Femur (tissue), 1 donor: ENCODE measurements at regions not wholly inside any gene's neighbourhood (a gene's known extent, or its start where the extent isn't known, plus 50 kb on each side); places are given as distances from the start of the nearest gene placed in this dataset.
"Not testable (repeated sequence)": the region's sequence is repeated elsewhere in the genome, so short reads cannot be mapped to it uniquely, and the experiment has no call there.

Experiments
- DNase-seq: peaks from one replicate; pipeline ENCODE4 v3.0.0-alpha.2; 2017

DNA sequence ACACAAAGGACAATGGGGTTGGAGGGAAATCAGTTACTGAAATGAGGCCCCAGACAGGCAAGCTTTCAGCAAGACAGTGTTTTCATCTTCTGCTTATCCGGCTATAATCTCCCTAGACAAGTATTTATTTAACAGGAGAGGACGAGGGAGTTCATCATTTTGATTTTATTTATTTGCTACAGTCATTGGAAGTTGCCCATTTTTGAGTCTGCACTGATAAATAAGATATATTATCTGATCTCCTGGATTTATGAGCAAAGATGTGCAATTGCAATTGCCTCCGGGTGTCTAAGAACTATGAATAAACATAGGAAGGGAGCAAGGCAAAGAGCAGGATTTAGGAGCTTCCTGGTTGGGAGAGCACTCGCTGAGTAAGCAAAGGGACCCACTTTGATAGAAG lies 263.2 kb upstream of the EDA2R start:
- no peak for DNase-seq

DNA sequence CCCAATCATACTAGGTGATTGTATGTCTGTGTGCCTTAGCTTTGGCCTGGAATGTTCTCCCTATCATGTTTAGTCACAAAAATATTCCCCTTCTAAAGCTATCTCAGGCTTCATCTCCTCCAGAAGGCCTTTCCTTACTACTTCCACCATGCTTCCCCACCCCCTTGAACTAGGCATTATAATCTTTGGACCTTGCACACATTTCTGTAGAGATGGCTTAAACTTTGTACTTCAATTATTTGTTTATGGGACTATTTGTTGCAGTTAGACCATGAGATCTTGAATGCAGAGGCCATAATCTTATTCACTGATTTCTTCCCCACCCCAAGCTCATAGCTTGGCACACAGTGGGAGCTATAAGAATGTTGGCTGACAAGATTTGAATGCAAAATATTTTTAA lies 262.0 kb upstream of the EDA2R start:
- DNase-seq = no peak

DNA sequence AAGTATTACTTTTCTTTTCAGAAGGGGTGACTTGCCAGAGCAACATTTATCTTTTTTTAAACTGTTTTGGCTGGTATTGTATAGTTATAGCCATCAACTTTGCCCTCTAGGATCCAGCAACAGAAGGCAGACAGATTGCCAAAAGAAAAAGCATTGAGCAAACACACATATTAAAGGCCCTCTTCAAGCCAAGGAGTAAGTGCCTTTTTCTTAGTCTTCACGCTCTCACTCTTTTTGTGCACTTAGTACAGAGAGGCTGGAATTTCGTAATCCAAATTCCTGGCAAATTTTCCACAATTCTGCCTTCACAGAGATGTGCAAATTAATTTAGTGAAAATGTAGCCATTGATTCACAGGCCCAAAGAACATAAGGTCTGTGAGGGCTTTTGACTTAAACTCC lies 253.1 kb upstream of the EDA2R start:
- DNase-seq = no peak

GRCh38 chrX:66889418-66889817 lies 250.5 kb upstream of the EDA2R start:
- no peak for DNase-seq

- DNase-seq = no peak
These were observed 243.2 kb upstream of the EDA2R start for GRCh38 chrX:66882101-66882500.

- no peak for DNase-seq
These were observed 237.9 kb upstream of the EDA2R start for GRCh38 chrX:66876776-66877175.

DNA sequence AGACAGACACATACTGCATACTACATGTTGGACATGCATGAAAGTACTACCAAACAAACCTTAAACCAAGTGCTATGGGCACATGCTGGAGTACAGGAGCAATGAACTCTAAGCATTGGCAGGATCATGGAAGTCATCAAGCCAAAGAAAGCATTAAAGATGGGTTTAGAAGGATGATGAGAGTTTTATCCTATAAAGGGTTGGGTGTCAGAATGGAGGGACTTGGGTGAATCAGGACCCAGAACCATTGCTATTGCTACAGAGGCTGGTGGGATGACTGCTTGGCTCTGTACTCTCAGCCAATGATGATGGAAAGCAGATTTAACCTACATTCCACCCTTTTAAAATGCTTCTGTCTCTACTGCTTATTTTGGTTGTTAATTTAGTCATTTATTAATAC lies 233.9 kb upstream of the EDA2R start:
- DNase-seq = no peak

GRCh38 chrX:66863721-66864120 lies 224.8 kb upstream of the EDA2R start:
- DNase-seq = no peak

- no peak for DNase-seq
These were observed 194.5 kb upstream of the EDA2R start for GRCh38 chrX:66833426-66833825.

DNA sequence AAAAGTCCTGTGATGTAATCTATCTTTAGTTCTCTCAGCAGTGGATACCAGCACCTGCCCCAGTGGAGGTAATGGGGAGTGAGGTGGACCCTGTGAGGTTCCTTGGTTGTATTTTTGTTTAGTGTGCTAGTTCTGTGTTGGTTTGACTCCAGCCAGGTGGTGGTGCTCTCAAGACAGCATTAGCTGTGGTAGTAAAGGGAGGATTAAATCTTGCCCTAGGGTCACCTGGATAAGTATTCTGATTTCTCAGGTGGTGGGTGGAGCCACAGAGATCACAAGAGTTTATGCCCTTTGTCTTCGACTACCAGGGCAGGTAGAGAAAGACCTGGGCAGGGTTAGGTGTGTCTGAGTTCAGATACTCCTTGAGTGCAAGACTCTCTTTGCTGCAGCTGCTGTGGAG lies 176.3 kb upstream of the EDA2R start:
- no peak for DNase-seq

- DNase-seq = not testable (repeated sequence)
These were observed 155.6 kb upstream of the EDA2R start for GRCh38 chrX:66794514-66794913.

GRCh38 chrX:66766318-66766717 lies 127.4 kb upstream of the EDA2R start:
- no peak for DNase-seq

GRCh38 chrX:66760651-66761050 lies 121.8 kb upstream of the EDA2R start:
- DNase-seq = no peak

GRCh38 chrX:66756717-66757116 lies 117.8 kb upstream of the EDA2R start:
- no peak for DNase-seq

DNA sequence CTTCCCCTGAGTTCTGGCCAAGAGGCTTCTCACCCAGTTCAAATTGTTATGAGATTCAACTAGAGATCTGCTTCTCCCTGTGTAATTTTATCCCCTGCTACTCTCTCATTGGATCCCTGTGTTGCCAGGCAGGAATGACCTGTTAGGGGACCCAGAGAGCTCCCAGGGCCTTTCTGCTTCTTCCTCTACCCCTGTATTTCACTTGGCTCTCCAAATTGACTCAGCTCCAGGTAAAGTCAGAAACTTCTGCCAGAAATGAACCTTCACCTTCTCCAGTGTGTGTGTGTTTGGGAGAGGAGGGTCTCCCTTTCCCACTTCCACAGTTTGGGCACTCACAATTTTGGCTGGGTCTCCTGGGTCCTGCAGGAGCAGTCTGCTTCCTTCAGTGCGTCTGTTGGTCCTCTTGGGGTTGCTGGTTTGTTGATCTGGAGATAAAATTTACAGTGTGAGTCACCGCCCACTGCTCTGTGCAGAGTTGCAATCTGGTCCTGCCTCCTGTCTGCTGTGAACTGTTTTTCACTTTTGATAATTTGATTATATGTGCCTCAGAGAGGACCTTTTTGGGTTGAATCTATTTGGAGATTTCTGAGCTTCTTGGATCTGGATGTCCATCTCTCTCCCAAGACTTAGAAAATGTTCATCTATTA lies 112.4 kb upstream of the EDA2R start:
- no peak for DNase-seq

DNA sequence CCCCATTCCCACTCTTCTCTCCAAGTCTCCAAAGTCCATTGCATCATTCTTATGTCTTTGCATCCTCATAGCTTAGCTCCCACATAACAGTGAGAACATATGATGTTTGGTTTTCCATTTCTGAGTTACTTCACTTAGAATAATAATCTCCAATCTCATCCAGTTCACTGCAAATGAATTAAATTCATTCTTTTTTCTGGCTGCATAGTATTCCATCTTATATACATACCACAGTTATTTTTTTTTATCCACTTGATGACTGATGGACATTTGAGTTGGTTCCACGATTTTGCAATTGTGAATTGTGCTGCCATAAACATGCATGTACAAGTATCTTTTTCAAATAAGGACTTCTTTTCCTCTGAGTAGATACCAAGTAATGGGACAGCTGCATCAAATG lies 105.6 kb upstream of the EDA2R start:
- not testable (repeated sequence) for DNase-seq

GRCh38 chrX:66731398-66731797 lies 92.5 kb upstream of the EDA2R start:
- DNase-seq = no peak

GRCh38 chrX:66728818-66729271 lies 90.0 kb upstream of the EDA2R start:
- peak; percentile 43 for DNase-seq

DNA sequence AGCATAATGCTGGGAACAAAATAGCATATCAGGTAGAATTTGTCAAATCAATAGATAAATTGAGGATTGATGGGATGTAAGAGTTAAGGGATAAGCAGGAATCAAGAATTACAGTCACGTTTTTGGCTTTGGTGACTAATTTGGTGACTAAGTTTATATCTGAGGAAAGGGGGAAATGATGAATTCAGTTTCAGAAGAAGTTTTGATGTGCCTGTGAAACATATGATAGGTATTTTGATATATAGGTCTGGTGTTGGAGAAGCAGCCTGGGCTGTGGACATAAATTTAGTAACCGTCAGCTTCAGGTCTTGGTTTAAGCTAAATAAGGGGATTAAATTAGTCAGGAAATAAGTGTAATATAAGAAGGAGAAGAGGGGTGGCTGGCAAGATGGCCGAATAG lies 79.0 kb upstream of the EDA2R start:
- DNase-seq = no peak

DNA sequence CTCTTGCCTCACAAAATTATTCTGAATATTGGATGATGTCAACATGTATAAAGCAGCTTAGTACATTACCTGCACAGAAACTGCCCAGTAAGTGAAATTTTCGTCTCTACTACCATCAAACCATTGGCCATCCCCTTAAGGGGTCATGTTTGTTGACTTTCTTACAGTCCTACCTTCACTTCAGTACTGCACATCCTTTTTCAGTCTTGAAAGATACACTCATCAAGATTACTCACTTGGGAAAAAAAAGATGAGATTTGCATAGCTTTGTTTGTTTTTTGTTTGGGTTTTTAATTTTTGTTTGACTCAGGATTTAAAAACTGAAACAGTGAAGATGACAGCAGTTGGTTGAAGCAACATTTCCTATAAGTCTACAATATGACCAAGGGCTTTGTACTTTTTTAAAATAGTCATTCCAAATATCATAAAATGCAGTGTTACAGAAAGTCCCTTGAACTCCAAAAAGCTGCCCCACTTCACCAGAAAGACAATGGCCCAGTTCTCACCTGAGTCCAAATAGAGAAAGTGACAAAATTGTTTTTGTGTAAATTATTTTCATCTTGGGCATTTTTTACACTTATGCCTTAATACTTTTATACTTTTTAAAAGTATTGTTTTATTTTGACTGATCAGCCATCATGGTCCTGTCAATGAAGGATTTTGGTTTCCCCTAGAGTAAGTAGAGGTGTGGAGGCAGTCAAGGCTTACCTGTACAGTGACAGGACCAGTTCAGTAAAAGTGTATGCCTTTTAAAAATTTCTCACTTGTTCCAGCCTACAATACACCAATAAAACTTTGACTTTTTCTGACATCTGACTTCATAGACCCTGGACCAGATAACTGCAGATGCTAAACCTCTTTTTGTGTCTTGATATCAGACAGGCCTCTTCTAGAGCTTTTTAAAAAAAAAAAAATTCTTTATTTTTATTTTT lies 59.7 kb upstream of the EDA2R start:
- DNase-seq = no peak

- DNase-seq = not testable (repeated sequence)
These were observed 53.6 kb upstream of the EDA2R start for GRCh38 chrX:66692512-66692911.
